ENCODE measurements at regions not wholly inside any gene's neighbourhood (a gene's known extent, or its start where the extent isn't known, plus 50 kb on each side); places are given as distances from the start of the nearest gene placed in this dataset.

GRCh38 chr4:62222121-62222520 is 1022.0 kb downstream of the ADGRL3 start:
- Histone ChIP-seq H3K4me1 (ENCODE audit: insufficient read depth, low read length, poor library complexity, severe bottlenecking) (no peaks in the 10 kb centered on the region), H3K27ac (ENCODE audit: low read depth, low read length, poor library complexity, severe bottlenecking) (no peak overlapping the region), H3K36me3 (ENCODE audit: insufficient read depth, low read length, poor library complexity, severe bottlenecking) (no peaks in the 10 kb centered on the region), H3K27me3 (replicated peaks; ENCODE audit: insufficient read depth, low read depth, low read length, poor library complexity) (no peaks in the 10 kb centered on the region), H3K9me3 (ENCODE audit: low read depth, low read length, poor library complexity, severe bottlenecking) (no peaks in the 10 kb centered on the region), H3K4me3 (ENCODE audit: low read depth, low read length, poor library complexity, severe bottlenecking) (no peak overlapping the region)
- intact Hi-C loops (cut with micrococcal nuclease; ENCODE audit: unreplicated experiment) = no loop called here
- POLR2A ChIA-PET (ENCODE audit: low non-redundant PET) = no interaction called here
- TF ChIP-seq EZH2 (IDR thresholded peaks at IDR 0.05; ENCODE audit: borderline replicate concordance, low read depth, low read length, poor library complexity, severe bottlenecking) = no peak
- no peak for TF ChIP-seq CTCF (conservative IDR thresholded peaks at IDR 0.05; ENCODE audit: low read depth, low read length)
- CTCF ChIA-PET = no interaction called here
- no TSS peak for BruUV-seq (replicated peaks)
- DNase-seq (ENCODE audit: low spot score) = no peak

GRCh38 chr4:62210486-62210885 is 1010.4 kb downstream of the ADGRL3 start:
- H3K27ac ChIP-seq (ENCODE audit: low read depth, low read length, poor library complexity, severe bottlenecking) = no peak overlapping the region
- no TSS peak for BruUV-seq (replicated peaks)
- DNase-seq (ENCODE audit: low spot score) = no peak
- no peak overlapping the region for H3K4me3 ChIP-seq (ENCODE audit: low read depth, low read length, poor library complexity, severe bottlenecking)
- CTCF ChIA-PET = no interaction called here
- H3K4me1 ChIP-seq (ENCODE audit: insufficient read depth, low read length, poor library complexity, severe bottlenecking) = no peaks in the 10 kb centered on the region
- POLR2A ChIA-PET (ENCODE audit: low non-redundant PET) = no interaction called here
- H3K9me3 ChIP-seq (ENCODE audit: low read depth, low read length, poor library complexity, severe bottlenecking) = no peaks in the 10 kb centered on the region
- no peaks in the 10 kb centered on the region for H3K27me3 ChIP-seq (replicated peaks; ENCODE audit: insufficient read depth, low read depth, low read length, poor library complexity)
- TF ChIP-seq EZH2 (IDR thresholded peaks at IDR 0.05; ENCODE audit: borderline replicate concordance, low read depth, low read length, poor library complexity, severe bottlenecking) = no peak
- TF ChIP-seq CTCF (conservative IDR thresholded peaks at IDR 0.05; ENCODE audit: low read depth, low read length) = no peak
- H3K36me3 ChIP-seq (ENCODE audit: insufficient read depth, low read length, poor library complexity, severe bottlenecking) = no peaks in the 10 kb centered on the region
- intact Hi-C loops (cut with micrococcal nuclease; ENCODE audit: unreplicated experiment) = no loop called here

GRCh38 chr4:62209757-62210485 is 1009.8 kb downstream of the ADGRL3 start:
- no peaks in the 10 kb centered on the region for H3K27me3 ChIP-seq (replicated peaks; ENCODE audit: insufficient read depth, low read depth, low read length, poor library complexity)
- POLR2A ChIA-PET (ENCODE audit: low non-redundant PET) = no interaction called here
- H3K27ac ChIP-seq (ENCODE audit: low read depth, low read length, poor library complexity, severe bottlenecking) = no peak overlapping the region
- BruUV-seq (replicated peaks) = no TSS peak
- no peak for DNase-seq (ENCODE audit: low spot score)
- no peaks in the 10 kb centered on the region for H3K4me1 ChIP-seq (ENCODE audit: insufficient read depth, low read length, poor library complexity, severe bottlenecking)
- CTCF ChIA-PET = no interaction called here
- H3K4me3 ChIP-seq (ENCODE audit: low read depth, low read length, poor library complexity, severe bottlenecking) = no peak overlapping the region
- TF ChIP-seq EZH2 (IDR thresholded peaks at IDR 0.05; ENCODE audit: borderline replicate concordance, low read depth, low read length, poor library complexity, severe bottlenecking) = no peak
- TF ChIP-seq CTCF (conservative IDR thresholded peaks at IDR 0.05; ENCODE audit: low read depth, low read length) = no peak
- H3K9me3 ChIP-seq (ENCODE audit: low read depth, low read length, poor library complexity, severe bottlenecking) = no peaks in the 10 kb centered on the region
- intact Hi-C loops (cut with micrococcal nuclease; ENCODE audit: unreplicated experiment) = no loop called here
- no peaks in the 10 kb centered on the region for H3K36me3 ChIP-seq (ENCODE audit: insufficient read depth, low read length, poor library complexity, severe bottlenecking)

Measured in A673 (cell line).